Stimulated activated CD8-positive, alpha-beta memory T cell treated with anti-CD3 and anti-CD28 coated beads, Interleukin-7, amount 100 ng/mL, for 48 hours (primary cell): ENCODE measurements at regions not wholly inside any gene's neighbourhood (a gene's known extent, or its start where the extent isn't known, plus 50 kb on each side); places are given as distances from the start of the nearest gene placed in this dataset.
"Not testable (repeated sequence)": the region's sequence is repeated elsewhere in the genome, so short reads cannot be mapped to it uniquely, and the experiment has no call there.

Experiments used
- DNase-seq, 2 donors: peaks; one replicate each; pipeline ENCODE4 v3.0.0-alpha.2; 2020; ENCODE audit warnings: low read depth in 1 of 2; ENCODE audit errors: extremely low read depth in 1 of 2

- DNase-seq, result no peak
These were observed 76.3 kb downstream of the DRAM2 start for GRCh38 chr1:111063595-111063994.

- DNase-seq, result no peak
These were observed 77.3 kb downstream of the DRAM2 start for GRCh38 chr1:111062624-111063023.

- DNase-seq, result no peak
These were observed 77.8 kb downstream of the DRAM2 start for GRCh38 chr1:111062081-111062480.

DNA sequence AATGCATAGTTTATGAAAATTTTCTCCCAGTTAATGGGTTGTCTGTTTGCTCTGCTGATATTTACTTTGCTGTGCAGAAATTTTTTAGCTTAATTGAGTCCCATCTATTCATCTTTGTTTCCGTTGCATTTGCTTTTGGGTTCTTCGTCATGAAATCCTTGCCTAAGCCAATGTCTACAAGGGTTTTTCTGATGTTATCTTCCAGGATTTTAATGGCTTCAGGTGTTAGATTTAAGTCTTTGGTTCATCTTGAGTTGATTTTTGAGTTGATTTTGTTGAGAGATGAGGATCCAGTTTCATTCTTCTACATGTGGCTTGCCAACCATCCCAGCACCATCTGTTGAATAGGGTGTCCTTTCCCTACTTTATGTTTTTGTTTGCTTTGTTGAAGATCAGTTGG lies 85.2 kb downstream of the DRAM2 start:
- DNase-seq, result no peak

DNA sequence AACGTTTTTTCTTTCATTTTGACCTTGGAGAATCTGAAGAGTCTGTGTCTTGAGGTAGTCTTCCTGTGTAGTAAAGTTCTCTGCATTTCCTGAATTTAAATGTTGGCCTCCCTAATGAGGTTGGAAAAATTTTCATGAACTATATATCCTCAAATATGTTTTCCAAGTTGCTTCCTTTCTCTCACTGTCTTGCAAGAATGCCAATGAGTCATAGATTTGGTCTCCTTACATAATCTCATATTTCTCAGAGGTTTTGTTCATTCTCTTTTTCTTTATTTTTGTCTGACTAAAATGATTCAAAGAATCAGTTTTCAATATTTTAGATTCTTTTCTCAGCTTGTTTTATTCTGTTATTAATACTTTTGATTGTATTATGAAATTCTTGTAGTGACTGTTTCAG lies 87.6 kb downstream of the DRAM2 start:
- DNase-seq, result no peak

- DNase-seq, result not testable (repeated sequence)
These were observed 84.5 kb upstream of the LRIF1 start for GRCh38 chr1:111048253-111048652.

GRCh38 chr1:111045033-111045722 lies 81.5 kb upstream of the LRIF1 start:
- DNase-seq, result no peak

DNA sequence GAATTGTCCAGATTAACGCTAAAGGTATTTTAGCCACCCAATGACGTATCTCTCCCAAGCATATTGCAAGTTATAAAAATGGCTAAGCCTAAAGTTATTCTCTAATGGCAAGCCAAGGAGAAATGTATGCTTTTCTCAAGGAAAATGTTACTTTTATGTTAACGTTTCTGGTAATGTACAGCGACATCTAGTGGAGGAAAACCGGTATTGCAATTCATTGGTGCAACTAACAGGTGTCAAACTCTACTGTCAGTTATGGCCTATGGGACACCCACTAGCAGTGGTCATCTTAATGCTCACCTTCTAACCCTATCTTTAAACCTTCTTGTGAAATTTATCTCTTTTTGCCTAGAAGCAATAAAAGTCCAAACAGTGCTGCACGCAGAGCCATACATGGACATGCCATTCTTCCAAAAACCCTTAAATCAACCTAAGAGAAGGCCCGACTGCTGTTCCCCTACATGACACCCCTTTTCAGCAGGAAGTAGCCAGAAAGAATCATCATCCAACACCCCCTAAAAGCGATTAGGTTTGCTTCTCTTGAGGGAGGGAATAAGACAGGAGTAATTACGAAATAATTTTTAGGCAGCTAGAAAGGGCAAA lies 68.7 kb upstream of the LRIF1 start:
- no peak for DNase-seq

- peak in 1 of 2 donors; percentile 33 for DNase-seq
These were observed 66.9 kb upstream of the LRIF1 start for GRCh38 chr1:111030590-111030989.

DNA sequence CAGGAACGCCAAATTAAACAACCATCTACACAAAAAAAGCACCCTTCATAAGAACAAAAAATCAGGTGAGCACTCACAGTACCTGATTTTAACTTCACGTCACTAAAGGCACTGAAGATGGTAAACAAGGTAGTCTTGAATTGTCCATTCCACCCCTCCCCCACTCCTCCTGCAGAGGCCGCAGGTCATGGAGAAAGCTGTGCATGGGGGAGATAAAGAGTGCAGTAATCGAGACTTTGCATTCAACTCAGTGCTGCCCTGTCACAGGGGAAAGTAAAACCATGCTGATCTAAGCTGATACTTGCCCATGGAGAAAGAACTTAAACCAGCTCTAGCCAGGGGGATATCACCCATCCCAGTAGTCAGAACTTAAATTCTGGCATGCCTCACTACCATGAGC lies 61.4 kb upstream of the LRIF1 start:
- DNase-seq, result no peak

DNA sequence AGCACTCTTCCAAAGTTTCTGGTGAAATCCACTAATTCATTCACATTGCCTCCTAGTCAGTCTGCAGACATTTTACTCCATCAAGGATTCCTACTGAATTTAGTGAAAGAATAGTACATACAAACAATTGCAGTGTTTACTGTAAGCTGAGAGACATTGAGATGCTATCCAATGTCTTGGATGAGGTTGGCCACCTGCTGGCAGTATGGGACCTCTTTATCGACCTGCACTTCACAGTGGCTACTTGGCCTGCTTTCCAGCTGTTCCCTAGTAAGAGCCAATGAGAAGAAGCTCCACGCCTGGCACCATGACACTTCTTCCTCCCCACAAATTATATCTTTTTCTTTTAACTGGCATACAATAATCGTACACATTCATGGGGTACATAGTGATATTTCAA lies 51.5 kb upstream of the LRIF1 start:
- no peak for DNase-seq
